Neural crest cell (in vitro differentiated cells): ENCODE measurements at regions not wholly inside any gene's neighbourhood (a gene's known extent, or its start where the extent isn't known, plus 50 kb on each side); places are given as distances from the start of the nearest gene placed in this dataset.

ENCODE experiments used
- DNase-seq: peaks from one replicate; pipeline ENCODE4 v3.0.0; 2021; ENCODE audit warnings: low read depth, mixed read lengths, low spot score
- H3K27ac Mint-ChIP-seq: one replicate; pipeline ENCODE4 v1.8.0; 2021; ENCODE audit warnings: mild to moderate bottlenecking, mixed read lengths; ENCODE audit not compliant: unreplicated experiment
- H3K27me3 Mint-ChIP-seq: 2 replicates; pipeline ENCODE4 v1.8.0; 2021; ENCODE audit warnings: low read depth, mild to moderate bottlenecking, mixed read lengths
- H3K36me3 Mint-ChIP-seq: 2 replicates; pipeline ENCODE4 v1.8.0; 2021; ENCODE audit warnings: low read depth, mild to moderate bottlenecking, mixed read lengths
- H3K4me1 Mint-ChIP-seq: 2 replicates; pipeline ENCODE4 v1.8.0; 2021; ENCODE audit warnings: mixed read lengths
- H3K4me3 Mint-ChIP-seq: one replicate; pipeline ENCODE4 v1.8.0; 2021; ENCODE audit warnings: mild to moderate bottlenecking, mixed read lengths
- H3K9me3 Mint-ChIP-seq: 2 replicates; pipeline ENCODE4 v1.8.0; 2021; ENCODE audit warnings: mixed read lengths
- TF ChIP-seq, protein P1 (sequence below): fragments of 200-600 bp; sonication (generic); conservative IDR thresholded peaks from 2 replicates; pipeline ENCODE4 v1.5.0; 2021; ENCODE audit warnings: antibody characterized with exemption, mild to moderate bottlenecking

DNA sequence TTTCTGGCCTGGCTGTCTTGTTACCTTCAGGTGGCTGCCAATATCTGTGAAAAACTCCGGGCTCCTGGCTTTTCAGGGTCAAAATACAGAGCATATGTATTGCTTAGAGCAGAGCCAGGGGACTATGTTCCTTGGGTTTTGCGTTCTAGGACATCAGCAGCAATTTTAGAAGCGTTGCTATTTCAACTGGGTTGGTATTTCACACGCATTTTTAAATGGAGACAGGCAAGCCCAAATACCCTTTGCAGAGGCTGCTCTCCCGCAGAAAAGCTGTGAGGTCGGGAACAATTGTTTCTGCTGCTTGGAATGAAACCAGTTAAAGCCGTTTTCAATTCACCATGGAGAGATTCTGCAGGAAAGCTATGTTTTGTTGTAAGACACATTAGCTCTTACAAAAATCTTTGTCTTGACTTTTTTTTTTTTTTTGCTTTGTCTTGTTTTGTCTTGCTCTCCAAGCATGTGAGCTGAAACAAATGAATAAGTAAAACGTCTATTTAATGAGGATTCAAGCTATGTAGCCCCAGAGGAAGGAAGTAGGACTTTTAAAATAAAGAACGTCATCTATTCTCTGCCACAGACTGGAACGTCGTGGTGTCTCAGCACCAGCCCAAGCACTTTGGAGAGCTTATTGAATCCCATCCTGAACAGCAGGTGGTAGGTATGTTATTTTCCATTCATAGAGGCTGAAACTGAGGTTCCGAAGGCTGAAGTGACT is 181.0 kb upstream of the TBX3 start:
- Mint-ChIP-seq H3K4me1 (peaks cover 15% of the 10 kb centered on the region), H3K36me3 (no peaks in the 10 kb centered on the region), H3K27ac (no peak overlapping the region), H3K9me3 (no peaks in the 10 kb centered on the region), H3K27me3 (peaks cover 3% of the 10 kb centered on the region), H3K4me3 (no peak overlapping the region)
- TF ChIP-seq, protein P1, sequence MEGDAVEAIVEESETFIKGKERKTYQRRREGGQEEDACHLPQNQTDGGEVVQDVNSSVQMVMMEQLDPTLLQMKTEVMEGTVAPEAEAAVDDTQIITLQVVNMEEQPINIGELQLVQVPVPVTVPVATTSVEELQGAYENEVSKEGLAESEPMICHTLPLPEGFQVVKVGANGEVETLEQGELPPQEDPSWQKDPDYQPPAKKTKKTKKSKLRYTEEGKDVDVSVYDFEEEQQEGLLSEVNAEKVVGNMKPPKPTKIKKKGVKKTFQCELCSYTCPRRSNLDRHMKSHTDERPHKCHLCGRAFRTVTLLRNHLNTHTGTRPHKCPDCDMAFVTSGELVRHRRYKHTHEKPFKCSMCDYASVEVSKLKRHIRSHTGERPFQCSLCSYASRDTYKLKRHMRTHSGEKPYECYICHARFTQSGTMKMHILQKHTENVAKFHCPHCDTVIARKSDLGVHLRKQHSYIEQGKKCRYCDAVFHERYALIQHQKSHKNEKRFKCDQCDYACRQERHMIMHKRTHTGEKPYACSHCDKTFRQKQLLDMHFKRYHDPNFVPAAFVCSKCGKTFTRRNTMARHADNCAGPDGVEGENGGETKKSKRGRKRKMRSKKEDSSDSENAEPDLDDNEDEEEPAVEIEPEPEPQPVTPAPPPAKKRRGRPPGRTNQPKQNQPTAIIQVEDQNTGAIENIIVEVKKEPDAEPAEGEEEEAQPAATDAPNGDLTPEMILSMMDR = no peak
- no peak for DNase-seq

DNA sequence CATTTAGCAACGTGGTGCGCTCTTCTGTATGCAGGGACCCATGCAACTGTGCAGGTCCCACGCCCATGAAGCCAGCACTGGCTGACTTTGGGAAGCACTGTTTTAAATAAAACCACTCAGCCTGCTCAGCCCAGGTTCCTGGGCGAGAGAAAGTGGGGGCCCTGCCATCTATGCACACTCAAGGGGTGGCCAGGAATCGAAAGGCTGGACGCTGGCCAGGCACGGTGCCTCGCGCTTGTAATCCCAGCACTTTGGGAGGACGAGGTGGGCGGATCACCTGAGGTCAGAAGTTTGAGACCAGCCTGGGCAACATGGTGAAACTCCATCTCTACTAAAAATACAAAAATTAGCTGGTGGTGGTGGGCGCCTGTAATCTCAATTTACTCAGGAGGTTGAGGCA is 179.9 kb upstream of the TBX3 start:
- TF ChIP-seq, protein P1 = no peak
- no peak for DNase-seq
- Mint-ChIP-seq H3K27me3 (peaks cover 3% of the 10 kb centered on the region), H3K4me3 (no peak overlapping the region), H3K9me3 (no peaks in the 10 kb centered on the region), H3K4me1 (peaks cover 15% of the 10 kb centered on the region), H3K36me3 (no peaks in the 10 kb centered on the region), H3K27ac (no peak overlapping the region)

DNA sequence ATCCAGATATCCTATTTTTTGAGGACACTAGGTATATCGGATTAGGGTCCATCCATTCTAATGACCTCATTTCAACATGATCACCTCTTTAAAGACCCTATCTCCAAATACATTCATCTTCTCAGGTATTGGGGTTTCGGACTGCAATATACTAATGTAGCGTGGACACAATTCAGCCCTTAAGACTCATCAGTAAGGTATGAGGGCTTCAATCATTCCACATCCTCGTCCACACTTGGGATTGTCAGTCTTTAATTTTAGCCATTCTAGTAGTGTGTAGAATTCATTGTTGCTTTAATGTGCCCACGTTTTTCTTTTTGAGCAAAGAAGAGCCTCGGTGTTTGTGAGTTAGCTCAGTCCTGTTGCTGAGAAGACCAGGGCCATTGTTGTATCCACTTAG is 177.0 kb upstream of the TBX3 start:
- H3K9me3 Mint-ChIP-seq = no peaks in the 10 kb centered on the region
- TF ChIP-seq, protein P1 = no peak
- H3K27me3 Mint-ChIP-seq = peaks cover 6% of the 10 kb centered on the region
- H3K4me3 Mint-ChIP-seq = no peak overlapping the region
- no peaks in the 10 kb centered on the region for H3K36me3 Mint-ChIP-seq
- peaks cover 15% of the 10 kb centered on the region for H3K4me1 Mint-ChIP-seq
- H3K27ac Mint-ChIP-seq = no peak overlapping the region
- DNase-seq = no peak

DNA sequence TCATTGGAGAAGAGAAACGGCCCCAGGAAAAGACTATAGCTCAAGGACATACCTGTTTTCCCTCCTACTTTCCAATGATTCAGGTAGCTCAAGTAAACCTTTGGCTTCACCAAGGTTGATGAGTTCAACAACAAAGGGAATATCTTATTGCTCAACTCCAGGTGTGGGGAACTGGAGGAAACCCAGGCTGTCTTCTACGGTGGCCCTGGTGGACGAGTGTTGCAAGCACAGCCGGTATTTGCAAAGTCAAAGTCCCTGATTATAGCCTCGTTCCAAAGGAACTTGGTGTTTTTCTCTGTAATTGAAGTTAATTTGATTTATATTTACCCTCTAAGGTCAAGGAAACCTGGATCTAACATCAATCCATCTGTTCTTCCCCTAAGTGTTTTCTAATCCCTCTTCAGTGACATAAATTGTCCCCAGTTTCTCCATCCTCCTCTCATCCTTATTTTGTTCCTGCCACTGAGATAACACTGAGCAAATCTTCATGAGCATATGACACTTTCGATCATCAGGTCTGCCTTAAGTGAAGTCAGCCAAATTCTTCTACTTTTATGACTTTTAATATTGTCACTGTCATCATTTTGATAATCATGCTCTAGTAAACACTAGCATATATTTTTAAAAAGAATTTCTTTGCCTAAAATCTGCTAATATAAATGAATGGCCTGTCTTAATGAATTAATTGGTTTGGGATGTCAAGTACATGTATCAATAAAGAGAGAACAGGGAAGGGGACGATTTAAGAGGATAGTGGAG is 174.6 kb upstream of the TBX3 start:
- H3K4me3 Mint-ChIP-seq = no peak overlapping the region
- no peak for DNase-seq

DNA sequence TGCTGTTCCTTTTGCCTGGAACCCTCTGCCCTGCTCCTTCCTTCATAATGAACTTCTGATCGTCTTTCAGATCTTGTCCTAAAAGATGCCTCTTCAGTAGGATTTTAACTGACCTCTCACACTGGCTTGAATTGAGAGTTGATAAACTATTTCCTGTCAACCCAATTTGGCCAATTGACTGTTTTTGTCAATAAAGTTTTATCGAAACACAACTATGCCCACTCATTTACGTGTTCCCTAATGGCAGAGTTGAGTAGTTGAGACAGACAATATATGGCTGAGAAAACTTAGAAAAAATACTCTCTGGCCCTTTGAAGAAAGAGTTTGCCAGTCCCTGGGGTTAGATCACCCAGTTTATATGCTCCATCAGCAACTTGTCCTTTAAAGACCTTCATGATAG is 171.7 kb upstream of the TBX3 start:
- Mint-ChIP-seq H3K9me3 (peaks cover 8% of the 10 kb centered on the region), H3K4me3 (no peak overlapping the region), H3K27me3 (peaks cover 5% of the 10 kb centered on the region), H3K4me1 (no peaks in the 10 kb centered on the region), H3K36me3 (no peaks in the 10 kb centered on the region), H3K27ac (no peak overlapping the region)
- TF ChIP-seq, protein P1 = no peak
- DNase-seq = no peak

More for the DNA sequence above, 174.6 kb upstream of the TBX3 start:
- Mint-ChIP-seq H3K27ac (no peak overlapping the region), H3K9me3 (peaks cover 5% of the 10 kb centered on the region), H3K4me1 (no peaks in the 10 kb centered on the region), H3K36me3 (no peaks in the 10 kb centered on the region), H3K27me3 (peaks cover 5% of the 10 kb centered on the region)
- TF ChIP-seq, protein P1 = peak; percentile 54
